ENCODE measurements at regions not wholly inside any gene's neighbourhood (a gene's known extent, or its start where the extent isn't known, plus 50 kb on each side); places are given as distances from the start of the nearest gene placed in this dataset.

DNA sequence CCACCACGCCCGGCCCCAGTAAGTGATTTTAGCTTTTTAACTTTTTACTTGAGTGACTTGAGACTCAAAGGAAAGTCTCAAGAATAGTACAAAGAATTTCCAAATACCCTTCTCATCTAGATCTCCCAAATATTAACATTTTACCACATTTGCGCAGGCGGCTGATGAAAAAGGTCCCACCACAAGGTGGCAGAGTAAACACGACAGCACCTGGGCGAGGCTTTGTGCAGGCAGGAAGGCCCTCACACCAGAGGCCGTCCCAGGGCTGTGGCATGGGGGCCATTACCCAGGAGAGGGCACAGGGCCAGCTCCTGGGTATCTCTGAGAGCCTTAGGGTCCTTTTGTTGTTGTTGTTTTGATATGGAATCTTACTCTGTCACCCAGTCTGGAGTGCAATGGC is 50.0 kb upstream of the WIPI2 start:
- no peak overlapping the region for H3K23ac ChIP-seq (ENCODE audit: low read depth, low read length)
- in situ Hi-C loops (cut with MboI; ENCODE audit: low sequenced_read_pairs), result no loop called here

More for the DNA sequence above, 50.0 kb upstream of the WIPI2 start:
- no peak overlapping the region for H3K4ac ChIP-seq (ENCODE audit: low read depth, low read length)
- H2AK9ac ChIP-seq (replicated peaks; ENCODE audit: low read depth, low read length, poor library complexity), result no peak overlapping the region
- no peaks in the 10 kb centered on the region for H4K20me1 ChIP-seq (ENCODE audit: insufficient read depth, low read length)
- no peaks in the 10 kb centered on the region for H3K9me3 ChIP-seq (ENCODE audit: control insufficient read depth, insufficient read depth, low read length)
- no TSS peak for BruUV-seq (replicated peaks)
- no peak overlapping the region for H3K27ac ChIP-seq (ENCODE audit: insufficient read depth, low read length)
- intact Hi-C loops (cut with micrococcal nuclease), result no loop called here
- H3K4me1 ChIP-seq (ENCODE audit: control insufficient read depth, insufficient read depth, low read length), result no peaks in the 10 kb centered on the region
- H4K8ac ChIP-seq (ENCODE audit: low read depth in 2 of 2, low read length in 2 of 2), result no peak overlapping the region
- H3K9me1 ChIP-seq (ENCODE audit: insufficient read depth, low read length), result no peaks in the 10 kb centered on the region
- no peak overlapping the region for H3K4me3 ChIP-seq (ENCODE audit: insufficient read depth, low read depth, low read length)
- H4K91ac ChIP-seq (ENCODE audit: insufficient read depth, low read depth, low read length), result no peak overlapping the region
- DNase-seq (peak; percentile 9), ATAC-seq (ENCODE audit: low read depth) (peak; percentile 27; the same call in 1 of the 2 replicates)
- H3K56ac ChIP-seq (ENCODE audit: extremely low read depth, insufficient read depth, low read length), result no peak overlapping the region
- H2BK5ac ChIP-seq (ENCODE audit: low read depth, low read length, poor library complexity, severe bottlenecking), result no peak overlapping the region
- no peaks in the 10 kb centered on the region for H3K79me1 ChIP-seq (ENCODE audit: low read depth in 1 of 2, low read length in 2 of 2)
- no peak overlapping the region for H4K5ac ChIP-seq (ENCODE audit: low read depth, low read length)
- no peak overlapping the region for H2BK120ac ChIP-seq (ENCODE audit: low read depth, low read length)
- no peak overlapping the region for H2AFZ ChIP-seq (replicated peaks; ENCODE audit: low read length, poor library complexity)
- no peak overlapping the region for H3K9ac ChIP-seq (ENCODE audit: low read depth, low read length)
- no peaks in the 10 kb centered on the region for H3K36me3 ChIP-seq (ENCODE audit: control insufficient read depth, insufficient read depth, low read length)
- ChIA-PET CTCF (interaction anchor here (0.5 kb wide), 1 partner anchor 542 kb away, joined by 3 read pairs; no protein-coding TSS in a partner anchor), POLR2A (ENCODE audit: unreplicated experiment) (interaction anchor here (0.7 kb wide), 1 partner anchor 523 kb away, joined by 3 read pairs; no protein-coding TSS in a partner anchor)
- TF ChIP-seq SMC3 (IDR thresholded peaks at IDR 0.05; ENCODE audit: low read depth, low read length) (no peak), RAD21 (IDR thresholded peaks at IDR 0.05; ENCODE audit: low read length) (peak; percentile 15; the same call in 1 of the 2 replicates)
- TF ChIP-seq, protein P1, sequence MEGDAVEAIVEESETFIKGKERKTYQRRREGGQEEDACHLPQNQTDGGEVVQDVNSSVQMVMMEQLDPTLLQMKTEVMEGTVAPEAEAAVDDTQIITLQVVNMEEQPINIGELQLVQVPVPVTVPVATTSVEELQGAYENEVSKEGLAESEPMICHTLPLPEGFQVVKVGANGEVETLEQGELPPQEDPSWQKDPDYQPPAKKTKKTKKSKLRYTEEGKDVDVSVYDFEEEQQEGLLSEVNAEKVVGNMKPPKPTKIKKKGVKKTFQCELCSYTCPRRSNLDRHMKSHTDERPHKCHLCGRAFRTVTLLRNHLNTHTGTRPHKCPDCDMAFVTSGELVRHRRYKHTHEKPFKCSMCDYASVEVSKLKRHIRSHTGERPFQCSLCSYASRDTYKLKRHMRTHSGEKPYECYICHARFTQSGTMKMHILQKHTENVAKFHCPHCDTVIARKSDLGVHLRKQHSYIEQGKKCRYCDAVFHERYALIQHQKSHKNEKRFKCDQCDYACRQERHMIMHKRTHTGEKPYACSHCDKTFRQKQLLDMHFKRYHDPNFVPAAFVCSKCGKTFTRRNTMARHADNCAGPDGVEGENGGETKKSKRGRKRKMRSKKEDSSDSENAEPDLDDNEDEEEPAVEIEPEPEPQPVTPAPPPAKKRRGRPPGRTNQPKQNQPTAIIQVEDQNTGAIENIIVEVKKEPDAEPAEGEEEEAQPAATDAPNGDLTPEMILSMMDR (conservative IDR thresholded peaks at IDR 0.05; ENCODE audit: low read depth, low read length), result peak; percentile 27; the same call in 1 of the 2 replicates
- dilution Hi-C loops (cut with HindIII; ENCODE audit: low sequenced_read_pairs, unreplicated experiment), result no loop called here
- H3K27me3 ChIP-seq (ENCODE audit: control insufficient read depth, insufficient read depth, low read length), result peaks cover 3% of the 10 kb centered on the region; the same call in 1 of the 2 replicates
- no peak overlapping the region for H2BK20ac ChIP-seq (ENCODE audit: low read depth, low read length)
- no peak overlapping the region for H2AK5ac ChIP-seq (ENCODE audit: low read depth, low read length)
- H3K18ac ChIP-seq (ENCODE audit: low read depth, low read length), result no peak overlapping the region
- H3K4me2 ChIP-seq (ENCODE audit: low read depth, low read length), result no peak overlapping the region
- no peak overlapping the region for H2BK15ac ChIP-seq (ENCODE audit: low read depth, low read length)
- H3K14ac ChIP-seq (replicated peaks; ENCODE audit: low read depth, low read length), result no peak overlapping the region
- WGBS, 2 experiments (ENCODE audit: extremely low coverage in 2 of 2, insufficient read length in 1 of 2), result 33% methylated on average over 5 of the region's 7 CpGs; no CpG with 5 or more reads in 1 of the 2 experiments

All from IMR-90 (cell line).